LNCAP (cell line): ENCODE measurements at regions not wholly inside any gene's neighbourhood (a gene's known extent, or its start where the extent isn't known, plus 50 kb on each side); places are given as distances from the start of the nearest gene placed in this dataset.

ENCODE experiments used
- CTCF ChIP-seq: fragments of 450-650 bp; IDR thresholded peaks from 2 replicates; pipeline ENCODE4 v1.5.1; 2017; ENCODE audit warnings: mild to moderate bottlenecking

- no peak for TF ChIP-seq CTCF
These were observed 71.0 kb downstream of the SLC25A47 start for GRCh38 chr14:100393906-100394732.

GRCh38 chr14:100394886-100395672 lies 71.9 kb downstream of the SLC25A47 start:
- no peak for TF ChIP-seq CTCF

GRCh38 chr14:100396266-100396795 lies 73.2 kb downstream of the SLC25A47 start:
- TF ChIP-seq CTCF = no peak

GRCh38 chr14:100397005-100397404 lies 73.9 kb downstream of the SLC25A47 start:
- no peak for TF ChIP-seq CTCF

GRCh38 chr14:100398044-100398443 lies 74.9 kb downstream of the SLC25A47 start:
- TF ChIP-seq CTCF = no peak

GRCh38 chr14:100399052-100399849 lies 76.1 kb downstream of the SLC25A47 start:
- TF ChIP-seq CTCF = no peak

GRCh38 chr14:100400115-100400514 lies 77.0 kb downstream of the SLC25A47 start:
- TF ChIP-seq CTCF = no peak
